Peyer's patch (tissue), 4 donors: ENCODE measurements at regions not wholly inside any gene's neighbourhood (a gene's known extent, or its start where the extent isn't known, plus 50 kb on each side); places are given as distances from the start of the nearest gene placed in this dataset.

Experiments used
- DNase-seq, 3 donors: peaks; one replicate each; pipeline ENCODE4 v3.0.0-alpha.2; 2017 to 2019
- H3K27ac ChIP-seq, 4 donors: fragments of 200-600 bp; sonication (generic); one replicate each; pipeline ENCODE4 v1.5.1; 2016 to 2019
- H3K27me3 ChIP-seq, 2 donors: fragments of 200-600 bp; sonication (generic); one replicate each; pipeline ENCODE4 v1.5.1; 2019
- H3K36me3 ChIP-seq, 3 donors: fragments of 200-600 bp; sonication (generic); one replicate each; pipeline ENCODE4 v1.5.1; 2016 to 2019
- H3K4me1 ChIP-seq, 4 donors: fragments of 200-600 bp; sonication (generic); one replicate each; pipeline ENCODE4 v1.5.1; 2016 to 2019
- H3K4me3 ChIP-seq, 4 donors: fragments of 200-600 bp; sonication (generic); 1 replicate in 3 of 4; 2 replicates in 1 of 4; pipeline ENCODE4 v1.5.1; 2016 to 2019; ENCODE audit warnings: mild to moderate bottlenecking in 1 of 4
- H3K9me3 ChIP-seq, 4 donors: fragments of 200-600 bp; sonication (generic); one replicate each; pipeline ENCODE4 v1.5.1; 2016 to 2019; ENCODE audit warnings: mild to moderate bottlenecking in 1 of 4
- CTCF ChIP-seq, 6 experiments: fragments of 450-650 bp in 4 of 6; fragments of 200-600 bp in 2 of 6; sonication (generic) in 1 of 6; IDR thresholded peaks; one replicate each; pipeline ENCODE4 v1.5.1; 2017 to 2019; ENCODE audit warnings: antibody characterized with exemption in 6 of 6, mild to moderate bottlenecking in 3 of 6, moderate library complexity in 1 of 6
- POLR2A ChIP-seq, 2 donors: fragments of 450-650 bp; IDR thresholded peaks; one replicate each; pipeline ENCODE4 v1.5.1; 2017; ENCODE audit warnings: antibody characterized with exemption in 2 of 2, mild to moderate bottlenecking in 2 of 2, moderate library complexity in 2 of 2

GRCh38 chr5:92922231-92922967, 658.6 kb downstream of the NR2F1-AS1 start:
- no peaks in the 10 kb centered on the region for H3K4me1 ChIP-seq
- TF ChIP-seq POLR2A (IDR thresholded peaks at IDR 0.05) = no peak
- TF ChIP-seq CTCF (IDR thresholded peaks at IDR 0.05) = no peak
- no peak overlapping the region for H3K27ac ChIP-seq
- no peaks in the 10 kb centered on the region for H3K36me3 ChIP-seq
- no peak for DNase-seq
- H3K4me3 ChIP-seq = no peak overlapping the region
- no peaks in the 10 kb centered on the region for H3K9me3 ChIP-seq
- H3K27me3 ChIP-seq = no peaks in the 10 kb centered on the region

DNA sequence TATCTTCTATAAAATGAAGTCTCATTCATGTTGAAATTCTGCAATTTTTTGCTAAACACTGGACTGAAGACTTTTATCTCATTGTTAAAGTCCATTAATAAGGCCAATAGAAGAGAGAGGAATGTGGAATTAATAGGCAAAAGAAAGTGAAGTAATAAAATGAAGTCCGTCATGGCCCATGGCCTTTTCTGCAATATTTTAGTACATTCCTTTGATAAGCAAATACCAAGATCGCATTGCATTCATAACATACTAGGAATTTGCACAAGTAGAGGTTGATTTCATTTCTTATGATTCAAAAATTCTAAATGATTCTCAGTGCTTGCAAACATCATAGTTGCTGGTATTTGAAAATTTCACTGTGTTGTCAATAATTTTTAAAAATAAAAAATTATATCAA, 664.0 kb downstream of the NR2F1-AS1 start:
- H3K36me3 ChIP-seq = no peaks in the 10 kb centered on the region
- no peak for DNase-seq
- H3K4me1 ChIP-seq = no peaks in the 10 kb centered on the region
- no peak overlapping the region for H3K4me3 ChIP-seq
- H3K9me3 ChIP-seq = no peaks in the 10 kb centered on the region
- H3K27me3 ChIP-seq = no peaks in the 10 kb centered on the region
- TF ChIP-seq CTCF (IDR thresholded peaks at IDR 0.05) (no peak), POLR2A (IDR thresholded peaks at IDR 0.05) (no peak)
- H3K27ac ChIP-seq = no peak overlapping the region

GRCh38 chr5:92916036-92916435, 665.0 kb downstream of the NR2F1-AS1 start:
- Histone ChIP-seq H3K4me3 (no peak overlapping the region), H3K27ac (no peak overlapping the region), H3K9me3 (no peaks in the 10 kb centered on the region), H3K4me1 (no peaks in the 10 kb centered on the region), H3K36me3 (no peaks in the 10 kb centered on the region), H3K27me3 (no peaks in the 10 kb centered on the region)
- DNase-seq = no peak
- TF ChIP-seq POLR2A (IDR thresholded peaks at IDR 0.05) (no peak), CTCF (IDR thresholded peaks at IDR 0.05) (no peak)

DNA sequence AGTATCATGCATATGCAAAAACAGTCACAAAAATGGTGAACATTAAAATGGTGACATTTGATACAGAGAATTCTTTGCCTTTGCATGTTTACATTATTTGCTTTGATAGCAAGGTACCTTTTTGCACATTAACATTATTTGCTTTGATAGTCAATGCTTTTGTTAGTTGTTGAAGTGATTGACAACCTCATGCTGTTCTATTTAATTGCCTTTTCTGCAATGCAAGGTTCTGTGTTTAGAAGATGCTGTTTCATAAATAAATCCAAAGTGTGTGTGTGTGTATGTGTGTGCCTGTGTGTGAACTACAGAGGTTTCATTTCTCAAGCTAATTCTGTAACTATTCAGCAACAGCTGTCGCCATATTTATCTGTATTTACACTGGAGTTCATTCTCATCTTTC, 668.7 kb downstream of the NR2F1-AS1 start:
- Histone ChIP-seq H3K27ac (no peak overlapping the region), H3K4me1 (no peaks in the 10 kb centered on the region), H3K9me3 (no peaks in the 10 kb centered on the region), H3K4me3 (no peak overlapping the region), H3K27me3 (no peaks in the 10 kb centered on the region), H3K36me3 (no peaks in the 10 kb centered on the region)
- DNase-seq = no peak
- no peak for TF ChIP-seq POLR2A (IDR thresholded peaks at IDR 0.05)
- TF ChIP-seq CTCF (IDR thresholded peaks at IDR 0.05) = no peak

DNA sequence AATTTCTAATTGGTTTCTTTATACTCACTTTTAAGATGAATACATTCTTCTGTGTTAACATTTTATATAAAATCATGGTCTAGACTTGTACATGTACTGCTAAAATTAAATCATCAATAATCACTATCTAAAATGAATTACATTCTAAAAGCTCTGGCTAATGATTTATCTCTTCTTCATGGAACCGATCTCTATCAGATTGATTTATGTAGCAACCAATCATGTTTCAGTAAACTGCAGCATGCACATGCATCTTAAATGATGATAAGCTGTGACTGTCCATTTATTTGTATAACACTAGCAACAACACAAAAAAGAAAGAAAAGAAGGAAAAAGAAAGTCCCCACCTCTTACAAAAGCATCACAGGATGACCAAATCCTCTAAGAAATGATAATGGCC, 669.2 kb downstream of the NR2F1-AS1 start:
- H3K9me3 ChIP-seq = no peaks in the 10 kb centered on the region
- no peaks in the 10 kb centered on the region for H3K27me3 ChIP-seq
- no peaks in the 10 kb centered on the region for H3K4me1 ChIP-seq
- TF ChIP-seq POLR2A (IDR thresholded peaks at IDR 0.05) (no peak), CTCF (IDR thresholded peaks at IDR 0.05) (no peak)
- H3K4me3 ChIP-seq = no peak overlapping the region
- no peak overlapping the region for H3K27ac ChIP-seq
- DNase-seq = no peak
- H3K36me3 ChIP-seq = no peaks in the 10 kb centered on the region

DNA sequence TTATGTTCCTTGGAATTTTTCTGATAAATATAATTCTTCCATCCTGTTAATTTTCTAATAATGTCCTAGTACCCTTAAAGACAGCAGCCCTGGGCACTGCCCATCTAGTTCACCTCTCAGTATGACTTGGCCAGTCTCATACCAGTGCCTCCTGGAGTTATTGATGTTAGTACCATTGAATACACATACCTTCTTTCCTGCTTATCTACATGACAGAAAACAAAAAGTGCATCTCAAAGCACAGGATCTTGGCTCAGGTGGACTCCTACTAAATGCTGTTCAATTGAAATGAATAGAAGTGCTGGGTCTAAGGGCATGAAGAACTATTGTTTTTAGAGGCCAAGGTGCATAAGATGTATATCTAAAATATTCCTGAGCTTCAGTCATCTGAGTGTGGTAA, 669.7 kb downstream of the NR2F1-AS1 start:
- Histone ChIP-seq H3K9me3 (no peaks in the 10 kb centered on the region), H3K36me3 (no peaks in the 10 kb centered on the region), H3K27ac (no peak overlapping the region), H3K4me1 (no peaks in the 10 kb centered on the region), H3K4me3 (no peak overlapping the region), H3K27me3 (no peaks in the 10 kb centered on the region)
- TF ChIP-seq POLR2A (IDR thresholded peaks at IDR 0.05) (no peak), CTCF (IDR thresholded peaks at IDR 0.05) (no peak)
- DNase-seq = no peak
